H9 (cell line): ENCODE measurements at regions not wholly inside any gene's neighbourhood (a gene's known extent, or its start where the extent isn't known, plus 50 kb on each side); places are given as distances from the start of the nearest gene placed in this dataset.
A peak's percentile ranks its signal among the peaks of the same experiment; 100 is the strongest.

Experiments
- DNase-seq: peaks from one replicate; pipeline ENCODE4 v3.0.0-alpha.2; 2017
- H2AFZ ChIP-seq: one replicate; pipeline ENCODE4 v1.6.1; 2013; ENCODE audit warnings: mild to moderate bottlenecking, low read length, control low read depth, moderate library complexity
- H2AK5ac ChIP-seq: 2 replicates; pipeline ENCODE4 v1.6.1; 2013; ENCODE audit warnings: low read length, control low read depth, mixed read lengths; ENCODE audit not compliant: insufficient read length
- H2BK120ac ChIP-seq: one replicate; pipeline ENCODE4 v1.6.1; 2013; ENCODE audit warnings: low read depth, mild to moderate bottlenecking, low read length, control low read depth, inconsistent platforms; ENCODE audit not compliant: poor library complexity, severe bottlenecking
- H2BK12ac ChIP-seq: 2 replicates; pipeline ENCODE4 v1.6.1; 2013; ENCODE audit warnings: low read length, control low read depth, mixed read lengths, low read depth; ENCODE audit not compliant: insufficient read length
- H2BK15ac ChIP-seq: 2 replicates; pipeline ENCODE4 v1.6.1; 2013; ENCODE audit warnings: low read depth, low read length, control low read depth
- H2BK20ac ChIP-seq: one replicate; pipeline ENCODE4 v1.6.1; 2013; ENCODE audit warnings: low read depth, mild to moderate bottlenecking, low read length, control low read depth, inconsistent platforms; ENCODE audit not compliant: poor library complexity, severe bottlenecking
- H2BK5ac ChIP-seq: 2 replicates; pipeline ENCODE4 v1.6.1; 2013; ENCODE audit warnings: low read length, control low read depth, mixed read lengths; ENCODE audit not compliant: insufficient read length
- H3K14ac ChIP-seq: 2 replicates; pipeline ENCODE4 v1.6.1; 2013; ENCODE audit warnings: low read length, control low read depth; ENCODE audit not compliant: insufficient read depth
- H3K18ac ChIP-seq: 2 replicates; pipeline ENCODE4 v1.6.1; 2013; ENCODE audit warnings: low read depth, mild to moderate bottlenecking, mixed read lengths, low read length, control low read depth; ENCODE audit not compliant: insufficient read length
- H3K23ac ChIP-seq: 2 replicates; pipeline ENCODE4 v1.6.1; 2013; ENCODE audit warnings: low read length, control low read depth, mixed read lengths, low read depth; ENCODE audit not compliant: insufficient read length
- H3K23me2 ChIP-seq: 2 replicates; pipeline ENCODE4 v1.6.1; 2013; ENCODE audit warnings: low read depth, mild to moderate bottlenecking, mixed read lengths, low read length, control low read depth; ENCODE audit not compliant: insufficient read length, poor library complexity, severe bottlenecking
- H3K27ac ChIP-seq: 2 replicates; pipeline ENCODE4 v1.5.1; 2013; ENCODE audit warnings: low read length, control low read depth, mixed read lengths, low read depth; ENCODE audit not compliant: insufficient read length
- H3K27me3 ChIP-seq: 2 replicates; pipeline ENCODE4 v1.6.1; 2013; ENCODE audit warnings: low read length, control low read depth, inconsistent platforms; ENCODE audit not compliant: insufficient read depth
- H3K4ac ChIP-seq: 2 replicates; pipeline ENCODE4 v1.6.1; 2013; ENCODE audit warnings: low read depth, mild to moderate bottlenecking, control low read depth, inconsistent platforms, low read length, moderate library complexity
- H3K4me1 ChIP-seq: 2 replicates; pipeline ENCODE4 v1.6.1; 2013; ENCODE audit warnings: low read length, control low read depth, inconsistent platforms; ENCODE audit not compliant: insufficient read depth
- H3K4me2 ChIP-seq: 2 replicates; pipeline ENCODE4 v1.6.1; 2013; ENCODE audit warnings: low read length, control low read depth, mixed read lengths; ENCODE audit not compliant: insufficient read length, insufficient read depth
- H3K56ac ChIP-seq: 2 replicates; pipeline ENCODE4 v1.6.1; 2013; ENCODE audit warnings: low read depth, mild to moderate bottlenecking, mixed read lengths, low read length, control low read depth; ENCODE audit not compliant: insufficient read length
- H3K79me1 ChIP-seq: 2 replicates; pipeline ENCODE4 v1.6.1; 2013; ENCODE audit warnings: low read depth, mild to moderate bottlenecking, moderate library complexity, low read length, control low read depth, inconsistent platforms; ENCODE audit not compliant: insufficient read depth, poor library complexity, severe bottlenecking
- H3K79me2 ChIP-seq: 2 replicates; pipeline ENCODE4 v1.6.1; 2013; ENCODE audit warnings: low read length, control low read depth, inconsistent platforms; ENCODE audit not compliant: insufficient read depth
- H3K9ac ChIP-seq: 2 replicates; pipeline ENCODE4 v1.6.1; 2013; ENCODE audit warnings: low read length, control low read depth, mixed read lengths; ENCODE audit not compliant: insufficient read length; ENCODE audit errors: extremely low read depth
- H3K9me3 ChIP-seq: one replicate; pipeline ENCODE4 v1.6.1; 2013; ENCODE audit warnings: low read depth, low read length, inconsistent platforms; ENCODE audit not compliant: control insufficient read depth
- H3T11ph ChIP-seq: one replicate; pipeline ENCODE4 v1.6.1; 2013; ENCODE audit warnings: mild to moderate bottlenecking, low read length, control low read depth, inconsistent platforms
- H4K20me1 ChIP-seq: one replicate; pipeline ENCODE4 v1.6.1; 2013; ENCODE audit not compliant: control insufficient read depth, insufficient read length, insufficient read depth
- H4K5ac ChIP-seq: 2 replicates; pipeline ENCODE4 v1.6.1; 2013; ENCODE audit warnings: low read depth, mild to moderate bottlenecking, mixed read lengths, low read length, control low read depth; ENCODE audit not compliant: insufficient read length
- H4K8ac ChIP-seq: replicated peaks from 2 replicates; pipeline ENCODE4 v1.6.1; 2013; ENCODE audit warnings: low read length, control low read depth, mixed read lengths, low read depth; ENCODE audit not compliant: insufficient read length
- H4K91ac ChIP-seq: 2 replicates; pipeline ENCODE4 v1.6.1; 2013; ENCODE audit warnings: low read depth, mild to moderate bottlenecking, moderate library complexity, mixed read lengths, low read length, control low read depth; ENCODE audit not compliant: insufficient read length
- H3K27ac Mint-ChIP-seq, 3 experiments: 2 replicates in 2 of 3; 3 replicates in 1 of 3; pipeline ENCODE4 v1.8.0; 2020 to 2021; ENCODE audit warnings: mixed read lengths in 3 of 3, mild to moderate bottlenecking in 1 of 3, moderate library complexity in 1 of 3
- H3K27me3 Mint-ChIP-seq: 2 replicates; pipeline ENCODE4 v1.8.0; 2021; ENCODE audit warnings: low read depth, mild to moderate bottlenecking, moderate library complexity, mixed read lengths
- H3K36me3 Mint-ChIP-seq, 3 experiments: 2 replicates in 2 of 3; 3 replicates in 1 of 3; pipeline ENCODE4 v1.8.0; 2020 to 2021; ENCODE audit warnings: low read depth in 3 of 3, mixed read lengths in 3 of 3; ENCODE audit not compliant: insufficient read depth in 1 of 3
- H3K4me1 Mint-ChIP-seq, 2 experiments: 2 replicates each; pipeline ENCODE4 v1.8.0; 2020; ENCODE audit warnings: mixed read lengths in 2 of 2
- H3K4me3 Mint-ChIP-seq, 2 experiments: 2 replicates in 1 of 2; 3 replicates in 1 of 2; pipeline ENCODE4 v1.8.0; 2020 to 2021; ENCODE audit warnings: mild to moderate bottlenecking in 2 of 2, mixed read lengths in 2 of 2, moderate library complexity in 1 of 2
- H3K9me3 Mint-ChIP-seq, 2 experiments: 2 replicates in 1 of 2; 3 replicates in 1 of 2; pipeline ENCODE4 v1.8.0; 2020; ENCODE audit warnings: mild to moderate bottlenecking in 2 of 2, mixed read lengths in 2 of 2, moderate library complexity in 1 of 2
- WGBS: extraction: QIAGEN DNeasy Blood & Tissue Kit; methylation state at CpG from one replicate; pipeline ENCODE4 v1.1.7; 2013; ENCODE audit warnings: missing lambda C conversion rate, low lambda C conversion rate, mixed read lengths; ENCODE audit not compliant: insufficient read length; ENCODE audit errors: extremely low coverage; 5-methylcytosine and 5-hydroxymethylcytosine counted together
- TF ChIP-seq, protein P1 (sequence below): fragments of 200-600 bp; sonication (generic); conservative IDR thresholded peaks from 3 replicates; pipeline ENCODE4 v1.8.0; 2021; ENCODE audit warnings: antibody characterized with exemption, mild to moderate bottlenecking

DNA sequence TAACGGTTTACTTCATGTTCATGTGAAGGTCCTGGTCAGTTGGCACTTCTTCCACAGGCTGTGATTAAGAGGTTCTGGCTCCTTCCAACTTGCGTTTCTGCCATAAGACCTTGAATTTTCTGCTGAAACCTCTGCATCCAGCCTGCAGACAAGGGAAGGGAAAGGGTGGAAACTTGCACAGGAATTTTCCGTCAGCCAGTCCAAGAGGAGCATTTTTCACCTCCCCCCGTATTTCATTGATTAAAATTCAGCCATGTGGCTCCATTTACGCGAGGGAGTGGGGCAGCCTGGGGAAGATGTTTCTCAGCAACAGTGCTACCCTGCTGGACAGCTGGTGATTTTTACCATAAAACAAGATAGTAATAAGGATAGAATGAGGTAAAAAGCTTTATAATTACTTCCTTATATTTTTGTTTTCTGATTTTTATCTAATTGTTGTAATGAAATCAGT lies 101.5 kb upstream of the SMIM36 start:
- no peak for DNase-seq
- Histone ChIP-seq H3K4ac (no peak overlapping the region), H3K9ac (no peak overlapping the region), H2BK5ac (no peak overlapping the region), H3T11ph (no peak overlapping the region), H4K8ac (no peak overlapping the region), H3K14ac (no peak overlapping the region), H3K4me1 (no peaks in the 10 kb centered on the region; the same call in 1 of the 2 replicates), H2BK120ac (no peak overlapping the region), H3K23ac (no peak overlapping the region), H3K18ac (no peak overlapping the region), H3K27me3 (no peaks in the 10 kb centered on the region), H2BK12ac (no peak overlapping the region), H3K79me2 (no peaks in the 10 kb centered on the region), H2BK15ac (no peak overlapping the region), H4K5ac (no peak overlapping the region), H2BK20ac (no peak overlapping the region), H3K79me1 (no peaks in the 10 kb centered on the region), H3K4me2 (no peak overlapping the region), H3K23me2 (no peaks in the 10 kb centered on the region), H2AK5ac (no peak overlapping the region), H4K91ac (no peak overlapping the region), H3K9me3 (no peaks in the 10 kb centered on the region), H3K56ac (no peak overlapping the region), H4K20me1 (no peaks in the 10 kb centered on the region), H2AFZ (no peak overlapping the region), H3K27ac (no peak overlapping the region)
- H3K9me3 Mint-ChIP-seq: no peaks in the 10 kb centered on the region
- H3K4me1 Mint-ChIP-seq: no peaks in the 10 kb centered on the region; a peak in 1 of 4 replicates
- H3K4me3 Mint-ChIP-seq: no peak overlapping the region
- WGBS: no CpG with 5 or more reads among the region's 6 CpGs
- H3K27me3 Mint-ChIP-seq: no peaks in the 10 kb centered on the region
- TF ChIP-seq, protein P1, sequence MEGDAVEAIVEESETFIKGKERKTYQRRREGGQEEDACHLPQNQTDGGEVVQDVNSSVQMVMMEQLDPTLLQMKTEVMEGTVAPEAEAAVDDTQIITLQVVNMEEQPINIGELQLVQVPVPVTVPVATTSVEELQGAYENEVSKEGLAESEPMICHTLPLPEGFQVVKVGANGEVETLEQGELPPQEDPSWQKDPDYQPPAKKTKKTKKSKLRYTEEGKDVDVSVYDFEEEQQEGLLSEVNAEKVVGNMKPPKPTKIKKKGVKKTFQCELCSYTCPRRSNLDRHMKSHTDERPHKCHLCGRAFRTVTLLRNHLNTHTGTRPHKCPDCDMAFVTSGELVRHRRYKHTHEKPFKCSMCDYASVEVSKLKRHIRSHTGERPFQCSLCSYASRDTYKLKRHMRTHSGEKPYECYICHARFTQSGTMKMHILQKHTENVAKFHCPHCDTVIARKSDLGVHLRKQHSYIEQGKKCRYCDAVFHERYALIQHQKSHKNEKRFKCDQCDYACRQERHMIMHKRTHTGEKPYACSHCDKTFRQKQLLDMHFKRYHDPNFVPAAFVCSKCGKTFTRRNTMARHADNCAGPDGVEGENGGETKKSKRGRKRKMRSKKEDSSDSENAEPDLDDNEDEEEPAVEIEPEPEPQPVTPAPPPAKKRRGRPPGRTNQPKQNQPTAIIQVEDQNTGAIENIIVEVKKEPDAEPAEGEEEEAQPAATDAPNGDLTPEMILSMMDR: no peak
- no peaks in the 10 kb centered on the region for H3K36me3 Mint-ChIP-seq
- H3K27ac Mint-ChIP-seq: 0 out of 7 replicates have a peak overlapping the region, but pooled peaks of 1 of the 3 experiments have one; percentile 12
